CD14-positive monocyte (primary cell): ENCODE measurements at regions not wholly inside any gene's neighbourhood (a gene's known extent, or its start where the extent isn't known, plus 50 kb on each side); places are given as distances from the start of the nearest gene placed in this dataset.

ENCODE experiments used
- DNase-seq, 3 donors: peaks; one replicate each; pipeline ENCODE4 v3.0.0-alpha.2; 2011 to 2022
- H2AFZ ChIP-seq: 2 replicates; pipeline ENCODE4 v1.6.0; 2012; ENCODE audit warnings: mild to moderate bottlenecking, low read depth, low read length, inconsistent platforms; ENCODE audit not compliant: insufficient read depth, poor library complexity, severe bottlenecking
- H3K27ac ChIP-seq, 2 donors: 1 replicate in 1 of 2; 2 replicates in 1 of 2; pipeline ENCODE4 v1.5.1; 2012 to 2013; ENCODE audit warnings: low read length in 2 of 2, control low read depth in 1 of 2, inconsistent platforms in 1 of 2, low read depth in 1 of 2, mild to moderate bottlenecking in 1 of 2
- H3K27me3 ChIP-seq, 2 donors: one replicate each; pipeline versions ENCODE4 v1.6.0 to v1.6.1; 2011 to 2013; ENCODE audit warnings: low read length in 2 of 2; ENCODE audit not compliant: control insufficient read depth in 2 of 2, insufficient read depth in 2 of 2
- H3K36me3 ChIP-seq, 2 donors: replicated peaks in 1 of 2; 1 replicate in 1 of 2; 2 replicates in 1 of 2; pipeline versions ENCODE4 v1.5.1 to v1.6.1; 2012 to 2013; ENCODE audit warnings: low read length in 2 of 2, control low read depth in 1 of 2, inconsistent platforms in 1 of 2, mild to moderate bottlenecking in 1 of 2; ENCODE audit not compliant: insufficient read depth in 2 of 2, control insufficient read depth in 1 of 2
- H3K4me1 ChIP-seq, 2 donors: 1 replicate in 1 of 2; 2 replicates in 1 of 2; pipeline versions ENCODE4 v1.5.1 to v1.6.1; 2012 to 2013; ENCODE audit warnings: low read length in 2 of 2, control low read depth in 1 of 2, inconsistent platforms in 1 of 2, mild to moderate bottlenecking in 1 of 2, moderate library complexity in 1 of 2; ENCODE audit not compliant: insufficient read depth in 2 of 2, control insufficient read depth in 1 of 2
- H3K4me2 ChIP-seq: replicated peaks from 2 replicates; pipeline ENCODE3; 2012; ENCODE audit warnings: low read length, moderate library complexity, mild to moderate bottlenecking; ENCODE audit not compliant: poor library complexity, severe bottlenecking; ENCODE audit errors: extremely low read depth
- H3K4me3 ChIP-seq, 3 experiments: fragments of 200-600 bp in 1 of 3; sonication (generic) in 1 of 3; replicated peaks in 1 of 3; 1 replicate in 2 of 3; 2 replicates in 1 of 3; pipeline ENCODE4 v1.5.1; 2011 to 2013; ENCODE audit warnings: low read length in 3 of 3, mild to moderate bottlenecking in 3 of 3, control low read depth in 2 of 3, low read depth in 2 of 3, inconsistent platforms in 1 of 3, moderate library complexity in 1 of 3
- H3K79me2 ChIP-seq: 2 replicates; pipeline ENCODE4 v1.6.0; 2012; ENCODE audit warnings: mild to moderate bottlenecking, control low read depth, inconsistent platforms, low read length, moderate library complexity; ENCODE audit not compliant: insufficient read depth
- H3K9ac ChIP-seq: 2 replicates; pipeline ENCODE4 v1.6.0; 2017; ENCODE audit warnings: low read length, mild to moderate bottlenecking; ENCODE audit not compliant: insufficient read depth, poor library complexity, severe bottlenecking
- H3K9me3 ChIP-seq, 2 donors: replicated peaks in 1 of 2; 1 replicate in 1 of 2; 2 replicates in 1 of 2; pipeline versions ENCODE4 v1.5.1 to v1.6.1; 2012 to 2013; ENCODE audit warnings: low read length in 2 of 2, control low read depth in 1 of 2; ENCODE audit not compliant: control insufficient read depth in 1 of 2, insufficient read depth in 1 of 2
- H4K20me1 ChIP-seq: 2 replicates; pipeline ENCODE4 v1.6.0; 2012; ENCODE audit warnings: mild to moderate bottlenecking, low read length, control low read depth, moderate library complexity; ENCODE audit not compliant: insufficient read depth
- H3K27ac Mint-ChIP-seq, 7 donors: one replicate each; pipeline ENCODE4 v1.8.0; 2020; ENCODE audit warnings: mild to moderate bottlenecking in 7 of 7, mixed read lengths in 7 of 7, moderate library complexity in 6 of 7, inconsistent platforms in 2 of 7
- H3K27me3 Mint-ChIP-seq, 3 donors: one replicate each; pipeline ENCODE4 v1.8.0; 2021 to 2022; ENCODE audit warnings: low read depth in 3 of 3, mild to moderate bottlenecking in 3 of 3, mixed read lengths in 3 of 3, moderate library complexity in 3 of 3, inconsistent platforms in 1 of 3
- H3K36me3 Mint-ChIP-seq, 2 donors: one replicate each; pipeline ENCODE4 v1.8.0; 2020; ENCODE audit warnings: mixed read lengths in 2 of 2, inconsistent platforms in 1 of 2, mild to moderate bottlenecking in 1 of 2
- H3K4me1 Mint-ChIP-seq: one replicate; pipeline ENCODE4 v1.8.0; 2020; ENCODE audit warnings: mild to moderate bottlenecking, mixed read lengths
- H3K4me3 Mint-ChIP-seq, 2 donors: one replicate each; pipeline ENCODE4 v1.8.0; 2020; ENCODE audit warnings: mild to moderate bottlenecking in 2 of 2, mixed read lengths in 2 of 2, moderate library complexity in 1 of 2
- H3K9me3 Mint-ChIP-seq, 7 donors: one replicate each; pipeline ENCODE4 v1.8.0; 2020 to 2022; ENCODE audit warnings: mixed read lengths in 7 of 7, mild to moderate bottlenecking in 6 of 7, moderate library complexity in 6 of 7, inconsistent platforms in 2 of 7
- CTCF ChIP-seq: fragments of 200-600 bp; IDR thresholded peaks from one replicate; pipeline ENCODE4 v1.8.0; 2022; ENCODE audit warnings: antibody characterized with exemption, mild to moderate bottlenecking
- WGBS: methylation state at CpG from one replicate; pipeline ENCODE4 v1.1.5; 2013; ENCODE audit warnings: missing lambda C conversion rate; ENCODE audit not compliant: insufficient coverage; 5-methylcytosine and 5-hydroxymethylcytosine counted together
- intact Hi-C, 2 donors: fragments of 100-400 bp; cut with micrococcal nuclease; formaldehyde crosslinking; loops; one replicate each; pipeline versions ENCODE4 v1.15.0 to v1.15.1; 2023

- WGBS: 0% methylated on average over 1 of the region's 4 CpGs
- Histone ChIP-seq H3K27ac (no peak overlapping the region), H3K4me2 (no peak overlapping the region), H3K27me3 (no peaks in the 10 kb centered on the region), H3K4me3 (no peak overlapping the region), H3K9me3 (no peaks in the 10 kb centered on the region), H3K79me2 (no peaks in the 10 kb centered on the region), H3K4me1 (peaks cover 26 to 28% of the 10 kb centered on the region in 2 donors), H2AFZ (no peak overlapping the region), H4K20me1 (no peaks in the 10 kb centered on the region), H3K36me3 (no peaks in the 10 kb centered on the region), H3K9ac (no peak overlapping the region)
- no peak overlapping the region for H3K4me3 Mint-ChIP-seq
- intact Hi-C loops: loop anchor here (2.0 to 10.0 kb wide), 2 partner anchors 30 to 946 kb away; no protein-coding TSS in a partner anchor
- H3K4me1 Mint-ChIP-seq: peaks cover 33% of the 10 kb centered on the region
- no peaks in the 10 kb centered on the region for H3K36me3 Mint-ChIP-seq
- no peak for TF ChIP-seq CTCF
- no peak overlapping the region for H3K27ac Mint-ChIP-seq
- no peak for DNase-seq
- H3K27me3 Mint-ChIP-seq: peaks cover 0 to 2% (median 0%) of the 10 kb centered on the region in 3 donors
- peaks cover 0 to 7% (median 2%) of the 10 kb centered on the region in 7 donors for H3K9me3 Mint-ChIP-seq
Measured at GRCh38 chr17:69608808-69609472, 194.4 kb downstream of the MAP2K6 start.

GRCh38 chr17:69609473-69610305 lies 195.2 kb downstream of the MAP2K6 start:
- no peak for DNase-seq
- WGBS: no CpG with 5 or more reads among the region's 6 CpGs

More at GRCh38 chr17:69609473-69610305, 195.2 kb downstream of the MAP2K6 start:
- H3K9me3 ChIP-seq: no peaks in the 10 kb centered on the region
- H3K4me3 ChIP-seq: no peak overlapping the region
- H3K79me2 ChIP-seq: no peaks in the 10 kb centered on the region
- Mint-ChIP-seq H3K27me3 (peaks cover 0 to 2% (median 0%) of the 10 kb centered on the region in 3 donors), H3K27ac (no peak overlapping the region), H3K9me3 (peaks cover 0 to 7% (median 2%) of the 10 kb centered on the region in 7 donors), H3K4me3 (no peak overlapping the region), H3K36me3 (no peaks in the 10 kb centered on the region), H3K4me1 (peaks cover 33% of the 10 kb centered on the region)
- H3K27ac ChIP-seq: no peak overlapping the region
- no peaks in the 10 kb centered on the region for H3K36me3 ChIP-seq
- intact Hi-C loops: loop anchor here (2.0 to 10.0 kb wide), 2 partner anchors 29 to 945 kb away; no protein-coding TSS in a partner anchor
- peaks cover 26 to 28% of the 10 kb centered on the region in 2 donors for H3K4me1 ChIP-seq
- peak; percentile 21 for TF ChIP-seq CTCF
- H3K4me2 ChIP-seq: no peak overlapping the region
- H4K20me1 ChIP-seq: no peaks in the 10 kb centered on the region
- H3K27me3 ChIP-seq: no peaks in the 10 kb centered on the region
- no peak overlapping the region for H2AFZ ChIP-seq
- H3K9ac ChIP-seq: no peak overlapping the region
